B cell (primary cell): ENCODE measurements at regions not wholly inside any gene's neighbourhood (a gene's known extent, or its start where the extent isn't known, plus 50 kb on each side); places are given as distances from the start of the nearest gene placed in this dataset.

ENCODE experiments used
- ATAC-seq: fragments of 200-7000 bp; cut with Tn5 transposase; one replicate; pipeline ENCODE4 v1.10.0; 2021; ENCODE audit warnings: low read depth, mild to moderate bottlenecking, moderate number of reproducible peaks, moderate library complexity
- CTCF ChIA-PET: fragments of 350-600 bp; sonication (Branson Sonifier 250); formaldehyde crosslinking; loops from one replicate; lab custom pipeline; 2021; ENCODE audit warnings: antibody characterized with exemption, inconsistent platforms; lab: Charles Lee
- POLR2A ChIA-PET: fragments of 350-600 bp; sonication (Branson Sonifier 250); formaldehyde crosslinking; loops from one replicate; lab custom pipeline; 2021; ENCODE audit warnings: antibody characterized with exemption; lab: Charles Lee
- DNase-seq: peaks from one replicate; pipeline ENCODE4 v3.0.0; 2013
- H2AFZ ChIP-seq: 2 replicates; pipeline ENCODE4 v1.6.1; 2012; ENCODE audit warnings: mild to moderate bottlenecking, low read depth, low read length; ENCODE audit not compliant: insufficient read depth, poor library complexity, severe bottlenecking
- H3K27ac ChIP-seq, 2 donors: 1 replicate in 1 of 2; 2 replicates in 1 of 2; pipeline ENCODE4 v1.5.1; 2012 to 2013; ENCODE audit warnings: low read length in 2 of 2, mild to moderate bottlenecking in 2 of 2, moderate library complexity in 1 of 2
- H3K27me3 ChIP-seq, 4 experiments: fragments of 200-600 bp in 1 of 4; sonication (generic) in 1 of 4; replicated peaks in 1 of 4; 1 replicate in 2 of 4; 2 replicates in 2 of 4; pipeline versions ENCODE4 v1.6.1 to v1.7.0; 2013 to 2016; ENCODE audit warnings: low read length in 3 of 4, mild to moderate bottlenecking in 2 of 4, mixed read lengths in 1 of 4, moderate library complexity in 1 of 4; ENCODE audit not compliant: insufficient read depth in 4 of 4, control insufficient read depth in 3 of 4; ENCODE audit errors: control extremely low read depth in 1 of 4
- H3K36me3 ChIP-seq, 2 experiments: replicated peaks in 1 of 2; 1 replicate in 1 of 2; 2 replicates in 1 of 2; pipeline versions ENCODE4 v1.6.1 to v1.7.1; 2013; ENCODE audit warnings: low read length in 1 of 2; ENCODE audit not compliant: insufficient read depth in 2 of 2, control insufficient read depth in 1 of 2; ENCODE audit errors: control extremely low read depth in 1 of 2, extremely low read depth in 1 of 2
- H3K4me1 ChIP-seq, 2 donors: fragments of 200-600 bp in 1 of 2; sonication (generic) in 1 of 2; 1 replicate in 1 of 2; 2 replicates in 1 of 2; pipeline versions ENCODE4 v1.5.1 to v1.6.1; 2013 to 2017; ENCODE audit warnings: low read length in 2 of 2; ENCODE audit not compliant: control insufficient read depth in 2 of 2, insufficient read depth in 2 of 2
- H3K4me2 ChIP-seq: replicated peaks from 2 replicates; pipeline ENCODE3; 2012; ENCODE audit warnings: mild to moderate bottlenecking, low read depth, low read length; ENCODE audit not compliant: poor library complexity, severe bottlenecking
- H3K4me3 ChIP-seq, 5 experiments: fragments of 200-600 bp in 1 of 5; sonication (generic) in 1 of 5; 1 replicate in 3 of 5; 2 replicates in 2 of 5; pipeline versions ENCODE4 v1.5.1 to v1.7.0; 2011 to 2016; ENCODE audit warnings: low read length in 4 of 5, mild to moderate bottlenecking in 4 of 5, low read depth in 2 of 5, control low read depth in 1 of 5, moderate library complexity in 1 of 5; ENCODE audit not compliant: insufficient read depth in 1 of 5; ENCODE audit errors: control extremely low read depth in 1 of 5, extremely low read depth in 1 of 5
- H3K79me2 ChIP-seq: fragments of 200-600 bp; sonication (generic); one replicate; pipeline ENCODE4 v1.6.0; 2016; ENCODE audit warnings: low read length; ENCODE audit not compliant: control insufficient read depth, insufficient read depth
- H3K9ac ChIP-seq: fragments of 200-600 bp; sonication (generic); 2 replicates; pipeline ENCODE4 v1.6.1; 2017; ENCODE audit warnings: mild to moderate bottlenecking, low read length, moderate library complexity
- H3K9me3 ChIP-seq, 3 donors: one replicate each; pipeline versions ENCODE4 v1.6.1 to v1.7.1; 2013; ENCODE audit warnings: low read length in 2 of 3; ENCODE audit not compliant: control insufficient read depth in 2 of 3, insufficient read depth in 1 of 3; ENCODE audit errors: control extremely low read depth in 1 of 3
- H4K20me1 ChIP-seq: 2 replicates; pipeline ENCODE4 v1.6.0; 2012; ENCODE audit warnings: mild to moderate bottlenecking, low read length; ENCODE audit not compliant: insufficient read depth, control insufficient read depth, poor library complexity, severe bottlenecking
- H3K27ac Mint-ChIP-seq: one replicate; pipeline ENCODE4 v1.8.0; 2021; ENCODE audit warnings: mixed read lengths
- H3K27me3 Mint-ChIP-seq: one replicate; pipeline ENCODE4 v1.8.0; 2021; ENCODE audit warnings: mixed read lengths
- H3K4me1 Mint-ChIP-seq: one replicate; pipeline ENCODE4 v1.8.0; 2021; ENCODE audit warnings: mixed read lengths
- H3K4me3 Mint-ChIP-seq: one replicate; pipeline ENCODE4 v1.8.0; 2021; ENCODE audit warnings: mixed read lengths
- H3K9me3 Mint-ChIP-seq: one replicate; pipeline ENCODE4 v1.8.0; 2022; ENCODE audit warnings: mixed read lengths; ENCODE audit not compliant: insufficient read depth
- EZH2 ChIP-seq: IDR thresholded peaks from 2 replicates; pipeline ENCODE4 v1.6.1; 2012; ENCODE audit warnings: borderline replicate concordance, low read depth, mild to moderate bottlenecking, moderate library complexity, low read length; ENCODE audit not compliant: insufficient read depth, poor library complexity, severe bottlenecking
- WGBS: methylation state at CpG from one replicate; pipeline ENCODE4 v1.1.5; 2013; ENCODE audit warnings: missing lambda C conversion rate; ENCODE audit not compliant: insufficient coverage; 5-methylcytosine and 5-hydroxymethylcytosine counted together
- intact Hi-C: fragments of 100-400 bp; cut with micrococcal nuclease; formaldehyde crosslinking; loops from one replicate; pipeline ENCODE4 v1.10.0; 2022
- TF ChIP-seq, protein P1 (sequence below): fragments of 200-600 bp; IDR thresholded peaks from one replicate; pipeline ENCODE4 v1.8.0; 2022; ENCODE audit warnings: antibody characterized with exemption, mild to moderate bottlenecking

DNA sequence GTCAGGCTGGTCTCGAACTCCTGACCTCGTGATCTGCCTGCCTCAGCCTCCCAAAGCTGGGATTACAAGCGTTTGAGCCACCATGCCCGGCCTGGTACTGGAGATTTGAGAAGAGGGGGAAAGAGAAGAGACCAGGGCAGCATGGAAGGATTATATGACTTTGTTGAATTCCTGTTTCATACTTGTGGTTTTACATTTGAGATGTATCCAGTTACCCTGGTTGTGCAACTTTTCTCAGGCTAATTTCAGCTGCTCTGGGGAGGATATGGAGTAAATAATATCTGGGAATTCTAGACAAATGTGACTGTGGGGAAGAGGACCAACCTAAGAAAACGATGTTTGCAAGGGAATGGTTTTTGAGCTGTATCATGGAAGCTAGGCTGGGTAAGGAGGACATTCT lies 89.5 kb upstream of the GREM2 start:
- no peaks in the 10 kb centered on the region for H4K20me1 ChIP-seq
- POLR2A ChIA-PET = no interaction called here
- Mint-ChIP-seq H3K9me3 (peaks cover 1% of the 10 kb centered on the region), H3K27ac (no peak overlapping the region), H3K27me3 (no peaks in the 10 kb centered on the region), H3K4me3 (no peak overlapping the region), H3K4me1 (no peaks in the 10 kb centered on the region)
- intact Hi-C loops = no loop called here
- TF ChIP-seq, protein P1, sequence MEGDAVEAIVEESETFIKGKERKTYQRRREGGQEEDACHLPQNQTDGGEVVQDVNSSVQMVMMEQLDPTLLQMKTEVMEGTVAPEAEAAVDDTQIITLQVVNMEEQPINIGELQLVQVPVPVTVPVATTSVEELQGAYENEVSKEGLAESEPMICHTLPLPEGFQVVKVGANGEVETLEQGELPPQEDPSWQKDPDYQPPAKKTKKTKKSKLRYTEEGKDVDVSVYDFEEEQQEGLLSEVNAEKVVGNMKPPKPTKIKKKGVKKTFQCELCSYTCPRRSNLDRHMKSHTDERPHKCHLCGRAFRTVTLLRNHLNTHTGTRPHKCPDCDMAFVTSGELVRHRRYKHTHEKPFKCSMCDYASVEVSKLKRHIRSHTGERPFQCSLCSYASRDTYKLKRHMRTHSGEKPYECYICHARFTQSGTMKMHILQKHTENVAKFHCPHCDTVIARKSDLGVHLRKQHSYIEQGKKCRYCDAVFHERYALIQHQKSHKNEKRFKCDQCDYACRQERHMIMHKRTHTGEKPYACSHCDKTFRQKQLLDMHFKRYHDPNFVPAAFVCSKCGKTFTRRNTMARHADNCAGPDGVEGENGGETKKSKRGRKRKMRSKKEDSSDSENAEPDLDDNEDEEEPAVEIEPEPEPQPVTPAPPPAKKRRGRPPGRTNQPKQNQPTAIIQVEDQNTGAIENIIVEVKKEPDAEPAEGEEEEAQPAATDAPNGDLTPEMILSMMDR = no peak
- TF ChIP-seq EZH2 = no peak
- ATAC-seq (no peak), DNase-seq (no peak)
- no peaks in the 10 kb centered on the region for H3K79me2 ChIP-seq
- H3K4me2 ChIP-seq = no peak overlapping the region
- H2AFZ ChIP-seq = no peak overlapping the region
- no peaks in the 10 kb centered on the region for H3K9me3 ChIP-seq
- no peaks in the 10 kb centered on the region for H3K36me3 ChIP-seq
- no peak overlapping the region for H3K4me3 ChIP-seq
- 68% methylated on average over 5 of the region's 5 CpGs for WGBS
- no peaks in the 10 kb centered on the region for H3K4me1 ChIP-seq
- CTCF ChIA-PET = no interaction called here
- H3K9ac ChIP-seq = no peak overlapping the region
- H3K27ac ChIP-seq = no peak overlapping the region
- H3K27me3 ChIP-seq = no peaks in the 10 kb centered on the region

DNA sequence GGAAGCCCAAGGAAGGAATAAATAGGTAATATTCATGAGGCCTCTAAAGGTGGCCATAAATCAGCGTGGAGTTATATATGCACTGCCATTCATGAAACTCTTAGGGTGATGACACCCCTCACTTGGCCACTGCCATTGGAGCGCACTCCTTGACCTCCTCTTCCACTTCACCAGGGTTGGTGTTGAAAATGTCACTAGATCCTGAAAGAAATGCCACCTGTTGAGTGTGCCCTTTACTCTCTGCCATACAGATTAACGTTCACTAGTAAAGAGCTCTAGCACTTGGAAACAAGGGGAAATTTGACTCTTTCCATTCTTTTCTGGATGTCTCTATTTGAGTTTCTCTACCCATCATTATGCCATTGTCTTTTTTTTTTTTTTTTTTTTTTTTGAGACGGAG lies 83.5 kb upstream of the GREM2 start:
- ChIA-PET POLR2A (interaction anchor here (0.7 kb wide), 1 partner anchor 14 kb away, joined by 9 read pairs; no protein-coding TSS in a partner anchor), CTCF (no interaction called here)
- no peaks in the 10 kb centered on the region for H3K9me3 ChIP-seq
- peaks cover 0 to 3% (median 0%) of the 10 kb centered on the region in 4 experiments for H3K27me3 ChIP-seq
- H3K4me1 ChIP-seq = no peaks in the 10 kb centered on the region
- WGBS = 90% methylated on average over 3 of the region's 4 CpGs
- H3K4me3 ChIP-seq = no peak overlapping the region
- ATAC-seq = no peak
- intact Hi-C loops = no loop called here
- no peak for TF ChIP-seq EZH2
- TF ChIP-seq, protein P1 = no peak
- H3K27me3 Mint-ChIP-seq = no peaks in the 10 kb centered on the region
- H3K27ac ChIP-seq = no peak overlapping the region
- H3K27ac Mint-ChIP-seq = no peak overlapping the region
- H3K4me1 Mint-ChIP-seq = no peaks in the 10 kb centered on the region
- H3K36me3 ChIP-seq = no peaks in the 10 kb centered on the region
- no peaks in the 10 kb centered on the region for H4K20me1 ChIP-seq
- no peaks in the 10 kb centered on the region for H3K79me2 ChIP-seq
- H3K4me2 ChIP-seq = no peak overlapping the region
- peaks cover 5% of the 10 kb centered on the region for H3K9me3 Mint-ChIP-seq
- no peak for DNase-seq
- no peak overlapping the region for H3K9ac ChIP-seq
- H3K4me3 Mint-ChIP-seq = no peak overlapping the region
- no peak overlapping the region for H2AFZ ChIP-seq
